ENCODE measurements at regions not wholly inside any gene's neighbourhood (a gene's known extent, or its start where the extent isn't known, plus 50 kb on each side); places are given as distances from the start of the nearest gene placed in this dataset.

DNA sequence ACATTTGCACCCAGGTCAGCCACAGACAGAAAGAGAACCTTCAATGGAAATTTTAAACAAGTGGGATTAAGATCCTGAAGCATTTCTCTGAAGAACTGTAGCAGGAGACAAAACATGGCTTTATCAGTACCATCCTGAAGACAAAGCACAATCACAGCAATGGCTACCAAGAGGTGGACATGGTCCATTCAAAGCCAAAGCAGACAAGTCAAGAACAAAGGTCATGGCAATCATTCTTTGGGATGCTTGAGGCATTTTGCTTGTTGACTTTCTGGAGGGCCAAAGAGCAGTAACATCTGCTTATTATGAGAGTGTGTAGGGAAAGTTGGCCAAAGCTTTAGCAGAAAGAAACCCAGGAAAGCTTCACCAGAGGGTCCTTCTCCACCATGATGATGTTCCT, 248.2 kb downstream of the TOX3 start:
- TF ChIP-seq GATA2 (IDR thresholded peaks at IDR 0.05; ENCODE audit: low read depth, low read length) (no peak), GATA3 (IDR thresholded peaks at IDR 0.05; ENCODE audit: low read depth, low read length) (no peak)

Measured in SH-SY5Y (cell line).